ENCODE measurements at regions not wholly inside any gene's neighbourhood (a gene's known extent, or its start where the extent isn't known, plus 50 kb on each side); places are given as distances from the start of the nearest gene placed in this dataset.

DNA sequence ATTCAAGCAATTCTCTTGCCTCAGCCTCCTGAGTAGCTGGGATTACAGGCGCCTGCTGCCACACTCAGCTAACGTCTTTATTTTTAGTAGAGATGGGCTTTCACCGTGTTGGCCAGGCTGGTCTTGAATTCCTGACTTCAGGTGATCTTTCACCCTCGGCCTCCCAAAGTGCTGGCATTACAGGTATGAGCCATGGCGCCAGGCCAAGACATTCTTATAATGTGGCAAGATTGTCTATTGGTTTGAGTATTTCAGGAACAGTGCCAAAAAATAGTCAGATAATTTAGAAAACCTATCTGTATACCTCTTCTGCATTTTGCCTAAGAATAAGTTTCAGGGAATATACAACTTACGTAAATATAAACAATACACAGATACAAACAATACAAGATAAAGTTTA lies 136.8 kb downstream of the TMA16 start:
- TF ChIP-seq, protein P1, sequence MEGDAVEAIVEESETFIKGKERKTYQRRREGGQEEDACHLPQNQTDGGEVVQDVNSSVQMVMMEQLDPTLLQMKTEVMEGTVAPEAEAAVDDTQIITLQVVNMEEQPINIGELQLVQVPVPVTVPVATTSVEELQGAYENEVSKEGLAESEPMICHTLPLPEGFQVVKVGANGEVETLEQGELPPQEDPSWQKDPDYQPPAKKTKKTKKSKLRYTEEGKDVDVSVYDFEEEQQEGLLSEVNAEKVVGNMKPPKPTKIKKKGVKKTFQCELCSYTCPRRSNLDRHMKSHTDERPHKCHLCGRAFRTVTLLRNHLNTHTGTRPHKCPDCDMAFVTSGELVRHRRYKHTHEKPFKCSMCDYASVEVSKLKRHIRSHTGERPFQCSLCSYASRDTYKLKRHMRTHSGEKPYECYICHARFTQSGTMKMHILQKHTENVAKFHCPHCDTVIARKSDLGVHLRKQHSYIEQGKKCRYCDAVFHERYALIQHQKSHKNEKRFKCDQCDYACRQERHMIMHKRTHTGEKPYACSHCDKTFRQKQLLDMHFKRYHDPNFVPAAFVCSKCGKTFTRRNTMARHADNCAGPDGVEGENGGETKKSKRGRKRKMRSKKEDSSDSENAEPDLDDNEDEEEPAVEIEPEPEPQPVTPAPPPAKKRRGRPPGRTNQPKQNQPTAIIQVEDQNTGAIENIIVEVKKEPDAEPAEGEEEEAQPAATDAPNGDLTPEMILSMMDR (IDR thresholded peaks at IDR 0.05; ENCODE audit: low read depth, low read length): no peak
- no peak for TF ChIP-seq POLR2A (IDR thresholded peaks at IDR 0.05; ENCODE audit: extremely low read depth, insufficient read length)
- TF ChIP-seq MYC (IDR thresholded peaks at IDR 0.05; ENCODE audit: low read depth, low read length): no peak

All from NB4 (cell line).